Duodenal mucosa (tissue), 2 donors: ENCODE measurements at regions not wholly inside any gene's neighbourhood (a gene's known extent, or its start where the extent isn't known, plus 50 kb on each side); places are given as distances from the start of the nearest gene placed in this dataset.

ENCODE experiments used
- H3K27ac ChIP-seq: one replicate; pipeline ENCODE4 v1.7.0; 2013; ENCODE audit warnings: low read depth, low read length
- H3K27me3 ChIP-seq, 2 donors: one replicate each; pipeline ENCODE4 v1.7.0; 2013; ENCODE audit warnings: low read length in 2 of 2, control low read depth in 1 of 2; ENCODE audit not compliant: insufficient read depth in 2 of 2, control insufficient read depth in 1 of 2
- H3K36me3 ChIP-seq, 2 donors: one replicate each; pipeline ENCODE4 v1.7.0; 2013; ENCODE audit warnings: low read length in 2 of 2, control low read depth in 1 of 2; ENCODE audit not compliant: insufficient read depth in 2 of 2, control insufficient read depth in 1 of 2
- H3K4me1 ChIP-seq, 2 donors: one replicate each; pipeline ENCODE4 v1.7.0; 2013; ENCODE audit warnings: low read length in 2 of 2, control low read depth in 1 of 2; ENCODE audit not compliant: insufficient read depth in 2 of 2, control insufficient read depth in 1 of 2
- H3K4me3 ChIP-seq, 2 donors: one replicate each; pipeline ENCODE4 v1.7.0; 2013; ENCODE audit warnings: low read length in 2 of 2, low read depth in 1 of 2
- H3K9ac ChIP-seq, 2 donors: one replicate each; pipeline ENCODE4 v1.7.0; 2013; ENCODE audit warnings: low read length in 2 of 2, low read depth in 1 of 2
- H3K9me3 ChIP-seq, 2 donors: one replicate each; pipeline ENCODE4 v1.7.0; 2013; ENCODE audit warnings: low read length in 2 of 2, control low read depth in 1 of 2; ENCODE audit not compliant: control insufficient read depth in 1 of 2

DNA sequence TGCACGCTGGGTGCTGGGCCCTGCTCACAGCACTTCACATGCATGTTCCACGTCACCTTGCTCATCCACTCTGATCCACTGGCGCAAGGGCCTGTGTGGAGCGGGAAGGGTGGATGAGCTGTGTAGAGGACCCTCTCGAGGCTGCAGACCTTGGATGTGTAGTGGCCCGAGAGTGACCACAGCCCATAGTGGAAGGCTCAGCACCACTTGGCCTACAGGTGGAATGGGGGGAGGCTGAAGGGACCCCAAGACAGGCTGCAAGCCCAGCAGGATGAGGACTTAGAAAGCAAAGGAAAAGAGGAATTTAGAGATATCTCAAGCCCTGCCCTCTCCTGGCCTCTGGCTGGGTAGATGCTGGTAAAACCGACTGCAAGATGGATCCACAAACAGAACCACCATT, 175.9 kb upstream of the COPS8 start:
- H3K36me3 ChIP-seq: no peaks in the 10 kb centered on the region
- H3K4me1 ChIP-seq: no peaks in the 10 kb centered on the region
- no peak overlapping the region for H3K4me3 ChIP-seq
- no peaks in the 10 kb centered on the region for H3K27me3 ChIP-seq
- no peak overlapping the region for H3K9ac ChIP-seq
- H3K9me3 ChIP-seq: no peaks in the 10 kb centered on the region
- H3K27ac ChIP-seq: no peak overlapping the region

DNA sequence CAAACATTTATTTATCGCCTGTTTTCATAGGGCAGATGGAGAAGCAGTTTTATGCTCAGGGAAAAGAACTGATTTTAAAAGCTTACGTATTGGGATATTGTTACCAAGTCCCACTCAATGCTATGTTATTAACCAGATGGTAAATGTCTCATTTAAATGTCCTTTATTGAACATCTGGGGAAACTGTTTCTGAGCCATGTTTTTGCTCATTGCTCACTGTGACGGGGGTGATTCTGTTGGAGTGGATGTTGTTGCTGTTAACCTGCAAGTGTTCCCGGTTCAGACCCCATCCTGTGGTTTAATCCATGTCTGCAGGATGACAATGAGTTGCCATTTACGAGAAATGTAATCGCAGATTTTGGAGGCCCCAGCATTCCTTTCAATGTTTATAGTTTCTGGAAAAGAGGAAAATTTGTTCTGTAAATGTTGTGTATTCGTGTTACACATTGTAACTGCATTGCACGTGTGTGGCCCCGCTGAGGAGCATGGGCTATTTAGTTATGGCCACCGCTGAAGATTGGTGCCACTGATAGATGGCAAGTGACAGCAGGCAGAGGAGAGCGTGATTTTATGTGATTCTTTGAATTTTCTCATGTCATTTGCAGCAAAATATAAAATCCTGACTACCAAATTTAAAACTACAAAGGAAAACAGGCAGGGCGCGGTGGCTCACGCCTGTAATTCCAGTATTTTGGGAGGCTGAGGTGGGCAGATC, 174.8 kb upstream of the COPS8 start:
- H3K27ac ChIP-seq: no peak overlapping the region
- H3K9me3 ChIP-seq: no peaks in the 10 kb centered on the region
- H3K4me3 ChIP-seq: no peak overlapping the region
- no peak overlapping the region for H3K9ac ChIP-seq
- H3K4me1 ChIP-seq: no peaks in the 10 kb centered on the region
- H3K36me3 ChIP-seq: no peaks in the 10 kb centered on the region
- no peaks in the 10 kb centered on the region for H3K27me3 ChIP-seq

DNA sequence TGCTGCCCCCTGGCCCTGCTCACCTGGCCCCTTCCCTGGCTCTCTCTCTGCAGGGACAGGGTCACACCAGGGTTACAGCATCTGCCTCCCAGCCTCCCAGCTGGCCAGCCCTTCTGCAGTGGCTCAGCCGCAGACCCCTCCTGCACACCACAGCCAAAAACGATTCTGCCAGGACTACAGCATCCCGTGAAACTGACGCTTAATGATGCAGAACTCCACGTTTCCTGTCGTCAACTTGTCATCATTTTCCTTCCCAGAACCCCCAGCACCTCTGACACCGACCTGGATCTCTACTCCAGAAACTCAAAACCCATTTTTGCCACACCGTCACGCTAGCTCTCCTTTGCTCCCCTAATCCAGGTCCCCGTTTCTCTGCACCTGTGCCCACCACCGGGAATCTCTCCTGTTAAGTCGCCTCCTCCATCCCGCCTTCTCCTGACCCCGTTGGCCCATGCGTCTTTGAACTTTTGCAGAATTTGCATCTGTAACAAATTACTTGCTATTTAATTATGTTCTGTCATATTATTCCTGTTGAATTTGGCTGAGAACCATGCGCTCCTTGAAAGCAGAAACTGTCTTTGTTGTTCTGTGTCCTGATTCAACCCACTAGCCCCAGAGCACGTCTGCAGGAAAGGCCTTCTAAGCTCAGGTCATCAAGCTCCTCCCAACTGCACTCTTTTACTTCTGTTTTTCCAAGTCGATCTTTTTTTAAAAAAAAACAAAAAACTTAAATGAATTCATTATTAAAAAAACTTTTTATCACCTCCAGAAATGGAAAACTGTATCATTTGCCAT, 173.2 kb upstream of the COPS8 start:
- Histone ChIP-seq H3K4me3 (no peak overlapping the region), H3K9me3 (no peaks in the 10 kb centered on the region), H3K27ac (no peak overlapping the region), H3K4me1 (no peaks in the 10 kb centered on the region), H3K36me3 (no peaks in the 10 kb centered on the region), H3K27me3 (no peaks in the 10 kb centered on the region), H3K9ac (no peak overlapping the region)

DNA sequence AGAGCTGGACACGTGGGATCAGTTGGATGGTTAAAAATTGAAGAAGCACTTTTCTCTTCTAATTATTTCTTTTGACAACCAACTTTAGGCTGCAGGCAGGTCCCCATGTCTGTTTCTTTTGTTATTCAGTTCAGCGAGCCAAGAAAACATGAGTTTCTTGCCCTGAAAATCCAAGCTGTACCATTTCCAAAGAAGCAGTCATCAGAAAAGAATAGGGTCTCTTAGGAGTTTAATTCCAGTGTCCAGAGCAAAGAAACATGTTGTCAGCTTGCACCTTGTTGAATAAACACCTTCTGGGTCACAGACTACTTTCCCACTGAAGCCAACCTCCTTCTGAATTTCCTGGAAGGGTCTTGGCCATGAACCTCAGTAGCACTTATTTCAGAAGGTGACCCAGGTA, 170.5 kb upstream of the COPS8 start:
- no peaks in the 10 kb centered on the region for H3K36me3 ChIP-seq
- no peaks in the 10 kb centered on the region for H3K27me3 ChIP-seq
- no peaks in the 10 kb centered on the region for H3K4me1 ChIP-seq
- H3K27ac ChIP-seq: no peak overlapping the region
- H3K9me3 ChIP-seq: no peaks in the 10 kb centered on the region
- no peak overlapping the region for H3K4me3 ChIP-seq
- H3K9ac ChIP-seq: no peak overlapping the region

DNA sequence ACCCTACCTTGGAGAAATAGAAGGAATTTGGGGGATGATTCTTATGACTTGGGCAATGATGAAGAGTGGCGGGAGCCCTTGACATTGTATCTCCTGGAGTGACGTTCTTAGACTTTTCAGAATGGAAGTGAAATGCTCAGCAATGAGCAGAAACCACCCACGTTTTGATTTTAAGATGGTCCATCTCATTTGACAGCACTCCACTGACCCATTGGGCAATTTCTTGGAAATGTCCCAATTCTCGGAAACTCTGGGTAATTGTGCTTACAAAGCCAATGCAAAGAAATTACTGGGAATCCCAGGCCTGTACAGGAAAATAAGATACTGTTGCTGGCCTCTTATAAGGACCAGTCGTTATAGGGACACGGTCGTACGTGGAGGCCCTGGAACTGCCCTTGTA, 170.0 kb upstream of the COPS8 start:
- H3K27me3 ChIP-seq: peaks cover 0 to under 1% of the 10 kb centered on the region in 2 donors
- H3K27ac ChIP-seq: no peak overlapping the region
- H3K9ac ChIP-seq: no peak overlapping the region
- H3K36me3 ChIP-seq: no peaks in the 10 kb centered on the region
- no peaks in the 10 kb centered on the region for H3K9me3 ChIP-seq
- no peaks in the 10 kb centered on the region for H3K4me1 ChIP-seq
- no peak overlapping the region for H3K4me3 ChIP-seq

DNA sequence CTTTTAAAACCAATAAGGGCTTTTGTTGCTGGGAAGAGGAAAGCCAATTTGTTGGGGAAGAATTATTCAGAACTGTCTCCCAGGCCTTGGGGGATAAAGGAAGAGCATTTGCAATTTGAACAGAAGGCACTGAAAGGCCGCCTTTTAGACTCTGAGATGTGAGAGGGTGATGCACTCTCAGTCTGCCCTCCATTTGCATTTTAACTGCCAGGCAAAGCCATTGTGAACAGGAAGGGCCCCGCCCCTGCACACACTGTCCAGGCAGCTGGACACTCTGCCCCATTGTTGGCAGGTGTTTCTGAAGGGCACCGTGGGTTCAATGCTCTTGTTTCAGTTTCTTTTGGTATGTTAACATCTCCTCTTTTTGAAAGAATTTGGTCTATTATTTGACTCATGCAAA, 169.5 kb upstream of the COPS8 start:
- Histone ChIP-seq H3K27me3 (peaks cover 0 to 3% of the 10 kb centered on the region in 2 donors), H3K4me3 (no peak overlapping the region), H3K9me3 (no peaks in the 10 kb centered on the region), H3K36me3 (no peaks in the 10 kb centered on the region), H3K9ac (no peak overlapping the region), H3K4me1 (no peaks in the 10 kb centered on the region), H3K27ac (no peak overlapping the region)

DNA sequence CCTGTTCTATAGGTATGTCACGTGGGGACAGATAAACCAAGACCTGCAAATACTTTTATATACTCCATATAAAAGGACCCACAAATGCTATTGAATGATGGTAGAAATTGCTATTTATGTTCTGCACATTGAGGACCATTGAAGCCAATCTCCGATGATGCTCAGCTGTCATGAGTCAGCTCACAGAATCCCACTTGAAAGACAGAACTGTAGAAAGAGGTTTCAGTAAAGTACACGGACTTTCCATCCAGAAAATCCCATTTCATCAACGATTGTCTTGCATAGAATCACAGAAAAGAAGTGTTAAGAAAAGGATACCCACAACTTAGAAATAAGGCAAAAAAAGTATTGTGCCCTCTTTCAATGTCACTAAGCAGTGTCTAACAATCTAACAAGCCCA, 169.0 kb upstream of the COPS8 start:
- Histone ChIP-seq H3K4me3 (no peak overlapping the region), H3K27me3 (peaks cover 0 to 3% of the 10 kb centered on the region in 2 donors), H3K4me1 (no peaks in the 10 kb centered on the region), H3K9ac (no peak overlapping the region), H3K27ac (no peak overlapping the region), H3K9me3 (no peaks in the 10 kb centered on the region), H3K36me3 (no peaks in the 10 kb centered on the region)

DNA sequence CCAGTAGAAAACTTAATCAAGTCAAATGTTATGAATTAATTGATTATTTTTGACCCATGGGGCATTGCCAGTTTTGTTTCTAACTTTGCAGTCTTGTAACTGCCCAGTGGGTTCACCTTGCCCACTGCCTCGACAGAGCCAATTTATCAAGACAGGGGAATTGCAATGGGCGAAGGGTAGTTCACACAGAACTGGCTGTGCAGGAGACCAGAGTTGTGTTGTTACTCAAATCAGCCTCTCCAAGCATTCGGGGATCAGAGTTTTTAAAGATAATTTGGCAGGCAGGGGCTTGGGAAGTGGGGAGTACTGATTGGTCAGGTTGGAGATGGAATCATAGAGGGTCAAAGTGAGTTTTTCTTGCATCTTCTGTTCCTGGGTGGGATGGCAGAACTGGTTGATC, 168.5 kb upstream of the COPS8 start:
- H3K9ac ChIP-seq: no peak overlapping the region
- no peaks in the 10 kb centered on the region for H3K36me3 ChIP-seq
- no peaks in the 10 kb centered on the region for H3K9me3 ChIP-seq
- no peak overlapping the region for H3K27ac ChIP-seq
- H3K4me3 ChIP-seq: no peak overlapping the region
- H3K4me1 ChIP-seq: no peaks in the 10 kb centered on the region
- H3K27me3 ChIP-seq: peaks cover 0 to 3% of the 10 kb centered on the region in 2 donors

DNA sequence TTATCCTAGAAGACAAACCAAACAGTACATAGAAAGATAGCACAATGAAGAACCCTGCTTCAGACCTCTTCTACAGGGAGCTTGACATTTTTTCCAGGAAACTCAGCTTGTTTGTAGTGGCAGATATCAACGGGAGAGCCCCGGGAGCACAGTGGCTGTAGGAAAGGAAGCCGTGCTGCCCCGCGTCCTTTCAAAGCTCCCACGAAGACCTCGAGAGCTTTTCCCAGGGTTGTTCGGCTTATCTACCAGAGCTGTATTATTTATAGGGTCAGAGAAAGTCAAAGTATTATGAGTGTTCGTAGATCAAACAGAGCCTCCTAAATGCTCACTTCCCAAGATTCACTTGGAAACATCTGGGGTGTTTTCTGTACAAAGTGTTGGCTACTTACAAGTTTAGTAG, 167.1 kb upstream of the COPS8 start:
- H3K27me3 ChIP-seq: peaks cover 0 to 3% of the 10 kb centered on the region in 2 donors
- no peaks in the 10 kb centered on the region for H3K36me3 ChIP-seq
- H3K9me3 ChIP-seq: no peaks in the 10 kb centered on the region
- no peak overlapping the region for H3K9ac ChIP-seq
- no peak overlapping the region for H3K27ac ChIP-seq
- H3K4me3 ChIP-seq: no peak overlapping the region
- H3K4me1 ChIP-seq: no peaks in the 10 kb centered on the region

DNA sequence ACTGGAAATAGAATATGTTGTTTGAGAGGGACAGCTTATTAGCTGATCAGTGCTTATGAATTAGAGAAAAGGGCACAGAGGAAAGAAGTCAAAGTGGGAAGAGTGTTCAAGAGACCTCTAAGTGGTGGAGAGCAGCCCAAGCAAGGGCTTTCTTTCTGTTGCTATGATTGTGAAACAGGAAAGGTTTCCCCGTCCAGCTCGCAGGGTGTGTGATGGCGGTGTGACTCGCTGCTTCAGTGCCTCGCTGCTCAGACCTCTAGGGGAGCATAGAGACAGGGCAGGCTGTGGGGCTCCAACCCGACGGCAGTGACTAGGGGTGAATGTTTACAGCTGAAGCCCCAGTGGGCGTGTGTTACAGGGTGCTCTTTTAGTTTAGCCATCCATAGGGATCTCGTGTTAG, 166.5 kb upstream of the COPS8 start:
- Histone ChIP-seq H3K4me3 (no peak overlapping the region), H3K27ac (no peak overlapping the region), H3K4me1 (no peaks in the 10 kb centered on the region), H3K9ac (no peak overlapping the region), H3K9me3 (no peaks in the 10 kb centered on the region), H3K27me3 (peaks cover 0 to 3% of the 10 kb centered on the region in 2 donors), H3K36me3 (no peaks in the 10 kb centered on the region)
